Lower leg skin (tissue), 3 donors: ENCODE measurements at regions not wholly inside any gene's neighbourhood (a gene's known extent, or its start where the extent isn't known, plus 50 kb on each side); places are given as distances from the start of the nearest gene placed in this dataset.

Experiments
- POLR2A ChIP-seq, 2 donors: fragments of 450-650 bp; IDR thresholded peaks; one replicate each; pipeline ENCODE4 v1.6.1; 2016 to 2017; ENCODE audit warnings: antibody characterized with exemption in 2 of 2, mild to moderate bottlenecking in 1 of 2, moderate library complexity in 1 of 2
- TF ChIP-seq, protein P1 (sequence below), 3 donors: fragments of 450-650 bp; IDR thresholded peaks; one replicate each; pipeline ENCODE4 v1.5.1; 2016; ENCODE audit warnings: antibody characterized with exemption in 3 of 3, mild to moderate bottlenecking in 3 of 3, moderate library complexity in 2 of 3

GRCh38 chr11:32215157-32215556, 124.3 kb downstream of the RCN1 start:
- TF ChIP-seq, protein P1, sequence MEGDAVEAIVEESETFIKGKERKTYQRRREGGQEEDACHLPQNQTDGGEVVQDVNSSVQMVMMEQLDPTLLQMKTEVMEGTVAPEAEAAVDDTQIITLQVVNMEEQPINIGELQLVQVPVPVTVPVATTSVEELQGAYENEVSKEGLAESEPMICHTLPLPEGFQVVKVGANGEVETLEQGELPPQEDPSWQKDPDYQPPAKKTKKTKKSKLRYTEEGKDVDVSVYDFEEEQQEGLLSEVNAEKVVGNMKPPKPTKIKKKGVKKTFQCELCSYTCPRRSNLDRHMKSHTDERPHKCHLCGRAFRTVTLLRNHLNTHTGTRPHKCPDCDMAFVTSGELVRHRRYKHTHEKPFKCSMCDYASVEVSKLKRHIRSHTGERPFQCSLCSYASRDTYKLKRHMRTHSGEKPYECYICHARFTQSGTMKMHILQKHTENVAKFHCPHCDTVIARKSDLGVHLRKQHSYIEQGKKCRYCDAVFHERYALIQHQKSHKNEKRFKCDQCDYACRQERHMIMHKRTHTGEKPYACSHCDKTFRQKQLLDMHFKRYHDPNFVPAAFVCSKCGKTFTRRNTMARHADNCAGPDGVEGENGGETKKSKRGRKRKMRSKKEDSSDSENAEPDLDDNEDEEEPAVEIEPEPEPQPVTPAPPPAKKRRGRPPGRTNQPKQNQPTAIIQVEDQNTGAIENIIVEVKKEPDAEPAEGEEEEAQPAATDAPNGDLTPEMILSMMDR (IDR thresholded peaks at IDR 0.05), result no peak
- no peak for TF ChIP-seq POLR2A (IDR thresholded peaks at IDR 0.05)
